H1 (cell line): ENCODE measurements at regions not wholly inside any gene's neighbourhood (a gene's known extent, or its start where the extent isn't known, plus 50 kb on each side); places are given as distances from the start of the nearest gene placed in this dataset.

Experiments used
- CTCF ChIA-PET: fragments of 300-600 bp; sonication (Branson Sonifier 250); formaldehyde crosslinking; loops from one replicate; lab custom pipeline; 2021; ENCODE audit not compliant: partially characterized antibody; lab: Charles Lee
- POLR2A ChIA-PET: fragments of 300-600 bp; sonication (Branson Sonifier 250); formaldehyde crosslinking; loops from one replicate; lab custom pipeline; 2021; ENCODE audit warnings: inconsistent platforms; ENCODE audit not compliant: partially characterized antibody; lab: Charles Lee
- DNase-seq, 2 experiments: peaks; one replicate each; pipeline versions ENCODE4 v3.0.0 to v3.0.0-alpha.2; 2010 to 2022; ENCODE audit warnings: low spot score in 2 of 2, low read depth in 1 of 2, mixed read lengths in 1 of 2
- FAIRE-seq: peaks from 2 replicates; lab custom pipeline; 2011; peaks lifted over from hg19 to GRCh38; lab: Jason Lieb, UNC
- H2AFZ ChIP-seq: 2 replicates; pipeline ENCODE4 v1.8.1; 2012; ENCODE audit warnings: low read length, inconsistent platforms
- H2AK5ac ChIP-seq: 2 replicates; pipeline ENCODE4 v1.6.1; 2013; ENCODE audit warnings: low read depth, low read length
- H2BK120ac ChIP-seq: replicated peaks from 2 replicates; pipeline ENCODE3; 2013; ENCODE audit warnings: low read depth, low read length, inconsistent platforms
- H2BK12ac ChIP-seq: 2 replicates; pipeline ENCODE4 v1.6.1; 2013; ENCODE audit warnings: low read depth, low read length
- H2BK15ac ChIP-seq: 2 replicates; pipeline ENCODE4 v1.6.1; 2013; ENCODE audit warnings: low read length
- H2BK20ac ChIP-seq: 2 replicates; pipeline ENCODE4 v1.6.1; 2013; ENCODE audit warnings: low read length
- H2BK5ac ChIP-seq: 2 replicates; pipeline ENCODE4 v1.6.1; 2013; ENCODE audit warnings: low read depth, low read length
- H3K14ac ChIP-seq: 2 replicates; pipeline ENCODE4 v1.6.1; 2013; ENCODE audit warnings: inconsistent platforms; ENCODE audit not compliant: insufficient read length
- H3K18ac ChIP-seq: 2 replicates; pipeline ENCODE4 v1.6.1; 2013; ENCODE audit warnings: low read length; ENCODE audit errors: extremely low read depth
- H3K23ac ChIP-seq: 2 replicates; pipeline ENCODE4 v1.6.1; 2013; ENCODE audit warnings: inconsistent platforms; ENCODE audit not compliant: insufficient read length
- H3K23me2 ChIP-seq: 2 replicates; pipeline ENCODE4 v1.6.1; 2013; ENCODE audit warnings: low read depth, low read length
- H3K27ac ChIP-seq: 2 replicates; pipeline ENCODE4 v1.6.1; 2011; ENCODE audit warnings: low read depth, low read length, inconsistent platforms
- H3K27me3 ChIP-seq, 4 experiments: replicated peaks in 1 of 4; 1 replicate in 1 of 4; 2 replicates in 3 of 4; pipeline versions ENCODE4 v1.6.1 to v1.8.1; 2011 to 2013; ENCODE audit warnings: low read length in 3 of 4, mild to moderate bottlenecking in 3 of 4, inconsistent platforms in 2 of 4, mixed read lengths in 2 of 4, moderate library complexity in 1 of 4; ENCODE audit not compliant: control insufficient read depth in 3 of 4, insufficient read depth in 3 of 4; ENCODE audit errors: extremely low read depth in 1 of 4
- H3K36me3 ChIP-seq, 4 experiments: 2 replicates each; pipeline versions ENCODE4 v1.6.1 to v1.8.1; 2011 to 2013; ENCODE audit warnings: mild to moderate bottlenecking in 4 of 4, low read length in 3 of 4, moderate library complexity in 2 of 4, control low read depth in 1 of 4, inconsistent platforms in 1 of 4; ENCODE audit not compliant: insufficient read depth in 4 of 4, control insufficient read depth in 2 of 4
- H3K4ac ChIP-seq: replicated peaks from 2 replicates; pipeline ENCODE3; 2013; ENCODE audit warnings: low read length, low read depth, mixed read lengths, inconsistent platforms; ENCODE audit not compliant: insufficient read length
- H3K4me1 ChIP-seq, 4 experiments: replicated peaks in 1 of 4; 1 replicate in 1 of 4; 2 replicates in 3 of 4; pipeline versions ENCODE4 v1.6.1 to v1.8.1; 2011 to 2013; ENCODE audit warnings: low read length in 3 of 4, inconsistent platforms in 2 of 4, mixed read lengths in 1 of 4; ENCODE audit not compliant: insufficient read depth in 4 of 4, control insufficient read depth in 3 of 4
- H3K4me2 ChIP-seq, 2 experiments: 2 replicates each; pipeline versions ENCODE4 v1.6.1 to v1.8.1; 2011 to 2013; ENCODE audit warnings: low read depth in 2 of 2, low read length in 2 of 2, control low read depth in 1 of 2, inconsistent platforms in 1 of 2, mild to moderate bottlenecking in 1 of 2; ENCODE audit not compliant: insufficient read depth in 1 of 2
- H3K4me3 ChIP-seq, 4 experiments: fragments of 200-600, 300-600 bp in 1 of 4; sonication (generic), shearing (Covaris generic), sonication (Bioruptor Twin) in 1 of 4; 2 replicates each; pipeline versions ENCODE4 v1.5.1 to v1.8.1; 2011 to 2016; ENCODE audit warnings: low read length in 4 of 4, low read depth in 3 of 4, control low read depth in 2 of 4, inconsistent platforms in 2 of 4, mild to moderate bottlenecking in 2 of 4, mixed read lengths in 1 of 4, moderate library complexity in 1 of 4; ENCODE audit not compliant: insufficient read depth in 2 of 4; ENCODE audit errors: extremely low read depth in 1 of 4
- H3K56ac ChIP-seq: replicated peaks from 2 replicates; pipeline ENCODE3; 2013; ENCODE audit warnings: low read depth, mild to moderate bottlenecking, mixed read lengths, low read length, inconsistent platforms; ENCODE audit not compliant: insufficient read length
- H3K79me1 ChIP-seq: 2 replicates; pipeline ENCODE4 v1.6.1; 2013; ENCODE audit warnings: low read depth, low read length, control low read depth
- H3K79me2 ChIP-seq, 2 experiments: 2 replicates each; pipeline versions ENCODE4 v1.6.1 to v1.8.1; 2012 to 2013; ENCODE audit warnings: low read length in 2 of 2, mild to moderate bottlenecking in 2 of 2, inconsistent platforms in 1 of 2; ENCODE audit not compliant: insufficient read depth in 2 of 2, control insufficient read depth in 1 of 2
- H3K9ac ChIP-seq, 4 experiments: replicated peaks in 1 of 4; 1 replicate in 1 of 4; 2 replicates in 3 of 4; pipeline versions ENCODE4 v1.6.1 to v1.8.1; 2011 to 2013; ENCODE audit warnings: low read depth in 3 of 4, low read length in 3 of 4, control low read depth in 2 of 4, mild to moderate bottlenecking in 2 of 4, moderate library complexity in 2 of 4, inconsistent platforms in 1 of 4; ENCODE audit errors: extremely low read depth in 1 of 4
- H3K9me3 ChIP-seq, 2 experiments: 2 replicates each; pipeline versions ENCODE4 v1.6.1 to v1.8.1; 2012 to 2013; ENCODE audit warnings: mild to moderate bottlenecking in 2 of 2, moderate library complexity in 2 of 2, control low read depth in 1 of 2, inconsistent platforms in 1 of 2, low read depth in 1 of 2, low read length in 1 of 2, mixed read lengths in 1 of 2; ENCODE audit not compliant: insufficient read depth in 2 of 2
- H4K20me1 ChIP-seq, 2 experiments: replicated peaks in 1 of 2; 2 replicates each; pipeline versions ENCODE3 to v1.8.1; 2011 to 2013; ENCODE audit warnings: inconsistent platforms in 2 of 2, low read length in 2 of 2, mild to moderate bottlenecking in 1 of 2; ENCODE audit not compliant: insufficient read depth in 2 of 2, control insufficient read depth in 1 of 2
- H4K5ac ChIP-seq: 2 replicates; pipeline ENCODE4 v1.6.1; 2013; ENCODE audit warnings: low read length, low read depth, mixed read lengths, inconsistent platforms; ENCODE audit not compliant: insufficient read length
- H4K8ac ChIP-seq: 2 replicates; pipeline ENCODE4 v1.8.0; 2013; ENCODE audit warnings: mild to moderate bottlenecking, moderate library complexity, low read length, inconsistent platforms; ENCODE audit not compliant: insufficient read depth; ENCODE audit errors: extremely low read depth
- H4K91ac ChIP-seq: replicated peaks from 2 replicates; pipeline ENCODE3; 2013; ENCODE audit warnings: low read length, mixed read lengths, inconsistent platforms; ENCODE audit not compliant: insufficient read length
- EZH2 ChIP-seq: fragments of 200-600 bp; sonication (generic); IDR thresholded peaks from 2 replicates; pipeline ENCODE4 v1.7.1; 2012; ENCODE audit warnings: low read depth, mild to moderate bottlenecking, moderate library complexity, low read length, inconsistent platforms; ENCODE audit not compliant: severe bottlenecking
- FOSL1 ChIP-seq: IDR thresholded peaks from 2 replicates; pipeline ENCODE4 v1.6.1; 2011; ENCODE audit warnings: mild to moderate bottlenecking, low read depth, low read length, moderate library complexity; ENCODE audit not compliant: insufficient read depth
- GTF2F1 ChIP-seq: IDR thresholded peaks from 2 replicates; pipeline ENCODE4 v1.6.1; 2012; ENCODE audit warnings: low read depth, low read length, improper control_type of control experiment, borderline replicate concordance
- KDM5A ChIP-seq: fragments of 200-600 bp; IDR thresholded peaks from 2 replicates; pipeline ENCODE4 v1.7.1; 2012; ENCODE audit warnings: mild to moderate bottlenecking, low read length, inconsistent platforms, mixed read lengths
- NANOG ChIP-seq: IDR thresholded peaks from 2 replicates; pipeline ENCODE4 v1.6.1; 2011; ENCODE audit warnings: low read length, low read depth, mild to moderate bottlenecking, inconsistent platforms; ENCODE audit not compliant: insufficient read depth, poor library complexity, severe bottlenecking
- PHF8 ChIP-seq: fragments of 200-600 bp; sonication (generic); conservative IDR thresholded peaks from 2 replicates; pipeline ENCODE4 v1.7.1; 2012; ENCODE audit warnings: low read depth, mild to moderate bottlenecking, inconsistent platforms, low read length, moderate library complexity
- POLR2AphosphoS5 ChIP-seq: IDR thresholded peaks from 2 replicates; pipeline ENCODE4 v1.6.1; 2011; ENCODE audit warnings: low read depth, low read length
- SIRT6 ChIP-seq: IDR thresholded peaks from one replicate; pipeline ENCODE4 v1.7.1; 2012; ENCODE audit warnings: low read length, inconsistent platforms
- SP1 ChIP-seq: IDR thresholded peaks from 2 replicates; pipeline ENCODE4 v1.6.1; 2011; ENCODE audit warnings: low read depth, low read length
- TAF7 ChIP-seq: optimal IDR thresholded peaks from 2 replicates; pipeline ENCODE3; 2011; ENCODE audit warnings: low read depth, mild to moderate bottlenecking, inconsistent platforms, low read length, moderate library complexity, borderline replicate concordance
- WGBS, 2 experiments: shearing (Covaris generic) in 1 of 2; methylation state at CpG; one replicate each; pipeline versions ENCODE4 v1.1.6 to v1.1.7; 2013 to 2015; ENCODE audit warnings: low lambda C conversion rate in 2 of 2, mixed read lengths in 2 of 2, inconsistent platforms in 1 of 2, low coverage in 1 of 2, missing lambda C conversion rate in 1 of 2; ENCODE audit not compliant: insufficient replicate concordance in 2 of 2, insufficient coverage in 1 of 2, insufficient read length in 1 of 2; ENCODE audit errors: extremely low coverage in 1 of 2, missing lambda C conversion rate in 1 of 2; 5-methylcytosine and 5-hydroxymethylcytosine counted together
- TF ChIP-seq, protein P1 (sequence below): IDR thresholded peaks from 2 replicates; pipeline ENCODE4 v1.6.1; 2011; ENCODE audit warnings: low read length, improper control_type of control experiment

DNA sequence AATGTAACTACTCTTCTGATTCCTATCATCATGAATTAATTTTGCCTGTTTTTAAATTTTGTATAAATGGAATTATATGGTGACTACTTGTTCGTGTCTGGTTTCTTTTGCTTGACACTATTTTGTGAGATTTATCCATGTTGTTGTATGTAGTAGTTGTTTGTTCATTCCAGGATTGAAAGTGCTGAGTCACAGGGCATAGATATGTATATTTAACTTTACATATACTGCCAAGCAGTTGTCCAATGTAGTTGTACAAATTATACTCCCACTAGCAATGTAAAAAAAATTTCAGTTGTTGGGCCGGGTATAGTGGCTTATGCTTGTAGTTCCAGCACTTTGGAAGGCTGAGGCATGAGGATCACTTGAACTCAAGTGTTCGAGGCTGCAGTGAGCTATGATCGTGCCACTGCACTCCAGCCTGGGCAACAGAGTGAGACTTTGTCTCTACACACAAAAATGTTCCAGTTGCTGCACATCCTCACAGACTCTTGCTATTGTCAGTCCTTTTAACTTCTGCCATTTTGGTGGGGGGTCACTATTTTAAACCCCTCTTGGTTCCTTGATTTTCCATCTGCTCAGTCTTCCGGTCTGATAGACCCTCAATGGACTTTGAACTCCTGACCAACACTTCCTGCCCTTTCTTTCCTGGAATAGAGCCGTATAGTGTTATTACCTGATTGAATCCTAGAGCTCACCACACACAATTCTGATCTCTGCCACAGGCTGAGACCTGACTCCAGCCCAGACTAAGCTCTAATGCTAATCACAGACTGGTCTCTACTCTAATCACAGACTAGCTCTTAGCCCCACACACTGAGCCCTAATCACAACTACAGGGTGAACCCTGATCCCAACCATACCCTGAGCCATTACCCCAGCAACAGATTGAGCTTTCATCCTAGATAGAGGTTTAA, 69.3 kb upstream of the MELK start:
- Histone ChIP-seq H3K18ac (no peak overlapping the region), H4K91ac (no peak overlapping the region), H3K56ac (no peak overlapping the region), H3K27ac (no peak overlapping the region), H3K9ac (no peak overlapping the region), H3K4me2 (no peak overlapping the region), H3K9me3 (no peaks in the 10 kb centered on the region), H3K79me1 (no peaks in the 10 kb centered on the region), H3K4ac (no peak overlapping the region), H2BK5ac (no peak overlapping the region), H2AFZ (peak overlapping the region; percentile 52; the same call in 1 of the 2 replicates), H3K4me3 (no peak overlapping the region), H3K23me2 (no peaks in the 10 kb centered on the region), H3K36me3 (no peaks in the 10 kb centered on the region), H3K79me2 (no peaks in the 10 kb centered on the region), H4K8ac (no peak overlapping the region), H3K4me1 (no peaks in the 10 kb centered on the region), H3K27me3 (no peaks in the 10 kb centered on the region), H3K23ac (no peak overlapping the region), H2BK20ac (0 out of 2 replicates have a peak overlapping the region, but pooled peaks have one; percentile 25), H4K20me1 (no peaks in the 10 kb centered on the region), H2BK15ac (no peak overlapping the region), H2AK5ac (no peak overlapping the region), H2BK12ac (no peak overlapping the region), H2BK120ac (no peak overlapping the region), H3K14ac (no peak overlapping the region), H4K5ac (peak overlapping the region; percentile 25)
- FAIRE-seq = no peak
- POLR2A ChIA-PET = interaction anchor here (1.0 to 1.1 kb wide), 2 partner anchors 14 to 16 kb away, joined by 3 to 4 read pairs; no protein-coding TSS in a partner anchor
- no peak for DNase-seq
- WGBS, 2 experiments = 97% methylated on average over 6 of the region's 6 CpGs; no CpG with 5 or more reads in 1 of the 2 experiments
- CTCF ChIA-PET = interaction anchor here (0.6 to 0.7 kb wide), 4 partner anchors 14 to 96 kb away, joined by 3 to 5 read pairs (median 3); no protein-coding TSS in a partner anchor
- TF ChIP-seq, protein P1, sequence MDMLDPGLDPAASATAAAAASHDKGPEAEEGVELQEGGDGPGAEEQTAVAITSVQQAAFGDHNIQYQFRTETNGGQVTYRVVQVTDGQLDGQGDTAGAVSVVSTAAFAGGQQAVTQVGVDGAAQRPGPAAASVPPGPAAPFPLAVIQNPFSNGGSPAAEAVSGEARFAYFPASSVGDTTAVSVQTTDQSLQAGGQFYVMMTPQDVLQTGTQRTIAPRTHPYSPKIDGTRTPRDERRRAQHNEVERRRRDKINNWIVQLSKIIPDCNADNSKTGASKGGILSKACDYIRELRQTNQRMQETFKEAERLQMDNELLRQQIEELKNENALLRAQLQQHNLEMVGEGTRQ = no peak
- TF ChIP-seq SIRT6 (no peak), FOSL1 (no peak), EZH2 (no peak), PHF8 (no peak), SP1 (no peak), KDM5A (no peak), GTF2F1 (no peak), NANOG (no peak), TAF7 (no peak), POLR2AphosphoS5 (no peak)
